ENCODE measurements at regions not wholly inside any gene's neighbourhood (a gene's known extent, or its start where the extent isn't known, plus 50 kb on each side); places are given as distances from the start of the nearest gene placed in this dataset.

GRCh38 chr12:9387450-9387849 lies 179.3 kb upstream of the PZP start:
- TF ChIP-seq, protein P1, sequence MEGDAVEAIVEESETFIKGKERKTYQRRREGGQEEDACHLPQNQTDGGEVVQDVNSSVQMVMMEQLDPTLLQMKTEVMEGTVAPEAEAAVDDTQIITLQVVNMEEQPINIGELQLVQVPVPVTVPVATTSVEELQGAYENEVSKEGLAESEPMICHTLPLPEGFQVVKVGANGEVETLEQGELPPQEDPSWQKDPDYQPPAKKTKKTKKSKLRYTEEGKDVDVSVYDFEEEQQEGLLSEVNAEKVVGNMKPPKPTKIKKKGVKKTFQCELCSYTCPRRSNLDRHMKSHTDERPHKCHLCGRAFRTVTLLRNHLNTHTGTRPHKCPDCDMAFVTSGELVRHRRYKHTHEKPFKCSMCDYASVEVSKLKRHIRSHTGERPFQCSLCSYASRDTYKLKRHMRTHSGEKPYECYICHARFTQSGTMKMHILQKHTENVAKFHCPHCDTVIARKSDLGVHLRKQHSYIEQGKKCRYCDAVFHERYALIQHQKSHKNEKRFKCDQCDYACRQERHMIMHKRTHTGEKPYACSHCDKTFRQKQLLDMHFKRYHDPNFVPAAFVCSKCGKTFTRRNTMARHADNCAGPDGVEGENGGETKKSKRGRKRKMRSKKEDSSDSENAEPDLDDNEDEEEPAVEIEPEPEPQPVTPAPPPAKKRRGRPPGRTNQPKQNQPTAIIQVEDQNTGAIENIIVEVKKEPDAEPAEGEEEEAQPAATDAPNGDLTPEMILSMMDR (IDR thresholded peaks at IDR 0.05 in 2 of 3, conservative IDR thresholded peaks at IDR 0.05 in 1 of 3; ENCODE audit: borderline replicate concordance in 1 of 3, insufficient read depth in 1 of 3, low read depth in 2 of 3, low read length in 2 of 3) = no peak
- TF ChIP-seq SIN3A (IDR thresholded peaks at IDR 0.05; ENCODE audit: low read depth) = no peak

Data from HCT116 (cell line).